ENCODE measurements at regions not wholly inside any gene's neighbourhood (a gene's known extent, or its start where the extent isn't known, plus 50 kb on each side); places are given as distances from the start of the nearest gene placed in this dataset.

DNA sequence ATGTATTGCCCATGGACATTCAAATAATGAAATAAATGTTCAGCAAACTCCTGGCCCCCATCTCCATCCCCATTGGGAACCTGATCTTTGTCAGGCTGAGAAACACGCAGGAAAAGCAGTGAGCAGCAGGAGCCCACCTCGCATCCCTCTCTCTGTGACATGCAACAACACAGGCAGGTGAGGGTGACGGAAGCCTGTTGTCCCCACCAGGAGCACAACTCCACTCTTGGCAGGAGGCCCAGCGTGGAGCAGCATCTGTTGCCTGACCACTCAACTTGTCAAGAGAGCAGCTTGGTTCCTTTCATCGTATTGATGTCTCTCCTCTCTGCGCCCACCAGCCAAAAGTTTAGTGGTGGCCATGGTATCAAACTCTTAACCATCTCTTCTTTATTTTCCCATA, 586.9 kb upstream of the ARID1B start:
- intact Hi-C loops (cut with micrococcal nuclease) = no loop called here
- Histone ChIP-seq H2AFZ (ENCODE audit: low read depth, low read length, poor library complexity, severe bottlenecking) (no peak overlapping the region), H3K4me3 (replicated peaks in 1 of 2; ENCODE audit: low read depth in 1 of 2, low read length in 2 of 2) (no peak overlapping the region), H3K9me3 (ENCODE audit: control insufficient read depth in 1 of 2, insufficient read depth in 1 of 2, low read depth in 1 of 2, low read length in 2 of 2) (no peaks in the 10 kb centered on the region), H3K27ac (ENCODE audit: low read depth, low read length) (no peak overlapping the region), H4K20me1 (ENCODE audit: insufficient read depth) (no peaks in the 10 kb centered on the region; the same call in 1 of the 2 replicates), H3K79me2 (ENCODE audit: insufficient read depth, low read length) (no peaks in the 10 kb centered on the region), H3K4me2 (ENCODE audit: low read length) (no peak overlapping the region), H3K36me3 (ENCODE audit: control insufficient read depth in 1 of 2, insufficient read depth in 2 of 2, low read length in 2 of 2) (no peaks in the 10 kb centered on the region), H3K9me2 (ENCODE audit: insufficient read depth) (no peaks in the 10 kb centered on the region), H3K27me3 (ENCODE audit: insufficient read depth, low read length) (no peaks in the 10 kb centered on the region), H3K4me1 (ENCODE audit: control insufficient read depth in 1 of 2, insufficient read depth in 2 of 2, low read length in 2 of 2) (no peaks in the 10 kb centered on the region), H3K9ac (ENCODE audit: low read length) (no peak overlapping the region)
- TF ChIP-seq SIN3A (IDR thresholded peaks at IDR 0.05; ENCODE audit: low read depth) (no peak), EZH2 (IDR thresholded peaks at IDR 0.05) (no peak), POLR2AphosphoS5 (IDR thresholded peaks at IDR 0.05; ENCODE audit: low read depth, low read length) (no peak), TCF7L2 (IDR thresholded peaks at IDR 0.05; ENCODE audit: borderline replicate concordance, extremely low read depth, insufficient read depth, insufficient read length) (no peak), ZFX (IDR thresholded peaks at IDR 0.05) (no peak), CEBPB (IDR thresholded peaks at IDR 0.05; ENCODE audit: low read depth) (no peak), ZBTB33 (IDR thresholded peaks at IDR 0.05; ENCODE audit: extremely low read depth, insufficient replicate concordance, low read length) (no peak), SP1 (IDR thresholded peaks at IDR 0.05; ENCODE audit: low read depth) (no peak)
- ChIA-PET RAD21 (ENCODE audit: low non-redundant PET in 1 of 2, low total read pairs in 2 of 2, uncharacterized antibody in 2 of 2, unreplicated experiment in 2 of 2) (no interaction called here), CTCF (no interaction called here), POLR2A (no interaction called here)
- no peak for ATAC-seq
- DNase-seq (ENCODE audit: low read depth, low spot score) = no peak
- BruUV-seq (replicated peaks) = no TSS peak

DNA sequence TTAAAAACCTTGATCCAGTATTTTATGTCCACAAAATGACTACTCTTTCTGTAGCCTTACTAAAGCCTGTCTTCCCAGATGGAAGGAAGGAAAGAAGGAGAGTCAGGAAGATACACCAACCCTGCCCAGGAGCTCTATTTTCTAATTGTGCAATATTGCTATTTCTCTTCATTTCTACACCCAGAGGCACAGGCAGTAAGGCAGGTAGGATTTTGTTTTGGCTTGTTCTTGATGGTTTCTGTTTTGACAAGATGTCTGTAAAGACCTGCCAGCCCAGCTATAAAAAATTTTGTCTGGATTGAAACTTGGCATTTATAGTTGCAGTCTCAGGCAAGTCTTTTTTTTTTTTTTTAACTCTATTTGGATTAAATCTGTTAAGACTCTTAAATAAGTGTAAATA, 587.5 kb upstream of the ARID1B start:
- H2AFZ ChIP-seq (ENCODE audit: low read depth, low read length, poor library complexity, severe bottlenecking) = no peak overlapping the region
- no peak for DNase-seq (ENCODE audit: low read depth, low spot score)
- POLR2A ChIA-PET = no interaction called here
- no peak for TF ChIP-seq RAD21 (IDR thresholded peaks at IDR 0.05; ENCODE audit: low read depth)
- no peak for TF ChIP-seq POLR2A (IDR thresholded peaks at IDR 0.05; ENCODE audit: borderline replicate concordance, extremely low read depth, insufficient read depth, insufficient read length)
- no peak for TF ChIP-seq ZNF274 (IDR thresholded peaks at IDR 0.05; ENCODE audit: low read depth, low read length)
- no peaks in the 10 kb centered on the region for H3K9me3 ChIP-seq (ENCODE audit: control insufficient read depth in 1 of 2, insufficient read depth in 1 of 2, low read depth in 1 of 2, low read length in 2 of 2)
- no peak overlapping the region for H3K4me3 ChIP-seq (replicated peaks in 1 of 2; ENCODE audit: low read depth in 1 of 2, low read length in 2 of 2)
- no peak overlapping the region for H3K4me2 ChIP-seq (ENCODE audit: low read length)
- no peaks in the 10 kb centered on the region for H3K4me1 ChIP-seq (ENCODE audit: control insufficient read depth in 1 of 2, insufficient read depth in 2 of 2, low read length in 2 of 2)
- H3K27me3 ChIP-seq (ENCODE audit: insufficient read depth, low read length) = no peaks in the 10 kb centered on the region
- no peak for ATAC-seq
- no peaks in the 10 kb centered on the region; the same call in 1 of the 2 replicates for H4K20me1 ChIP-seq (ENCODE audit: insufficient read depth)
- H3K36me3 ChIP-seq (ENCODE audit: control insufficient read depth in 1 of 2, insufficient read depth in 2 of 2, low read length in 2 of 2) = no peaks in the 10 kb centered on the region
- H3K27ac ChIP-seq (ENCODE audit: low read depth, low read length) = no peak overlapping the region
- no peaks in the 10 kb centered on the region for H3K9me2 ChIP-seq (ENCODE audit: insufficient read depth)
- no peaks in the 10 kb centered on the region for H3K79me2 ChIP-seq (ENCODE audit: insufficient read depth, low read length)
- no peak overlapping the region for H3K9ac ChIP-seq (ENCODE audit: low read length)
- intact Hi-C loops (cut with micrococcal nuclease) = no loop called here
- RAD21 ChIA-PET (ENCODE audit: low non-redundant PET in 1 of 2, low total read pairs in 2 of 2, uncharacterized antibody in 2 of 2, unreplicated experiment in 2 of 2) = no interaction called here
- CTCF ChIA-PET = no interaction called here
- BruUV-seq (replicated peaks) = no TSS peak
